ENCODE measurements at regions not wholly inside any gene's neighbourhood (a gene's known extent, or its start where the extent isn't known, plus 50 kb on each side); places are given as distances from the start of the nearest gene placed in this dataset.

DNA sequence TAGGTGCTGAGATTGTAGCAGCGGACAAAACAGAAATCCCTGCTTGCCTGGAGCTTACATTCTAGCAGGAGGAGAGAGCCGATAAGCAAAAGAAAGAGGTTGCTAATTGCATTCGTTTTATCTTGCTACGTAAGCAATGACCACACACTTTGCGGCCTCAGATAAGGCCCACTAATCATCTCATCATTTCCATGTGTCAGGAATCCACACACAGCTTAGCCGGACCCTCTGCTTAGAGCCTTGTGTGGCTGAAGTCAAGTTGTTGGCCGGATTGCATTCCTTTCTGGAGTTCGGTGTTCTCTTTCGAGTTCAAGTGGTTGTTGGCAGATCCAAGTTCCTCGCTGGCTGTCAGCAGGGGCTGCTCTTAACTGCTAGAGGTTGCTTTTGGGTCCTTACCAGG is 101.6 kb downstream of the CHST1 start (continued):
- TF ChIP-seq, protein P1, sequence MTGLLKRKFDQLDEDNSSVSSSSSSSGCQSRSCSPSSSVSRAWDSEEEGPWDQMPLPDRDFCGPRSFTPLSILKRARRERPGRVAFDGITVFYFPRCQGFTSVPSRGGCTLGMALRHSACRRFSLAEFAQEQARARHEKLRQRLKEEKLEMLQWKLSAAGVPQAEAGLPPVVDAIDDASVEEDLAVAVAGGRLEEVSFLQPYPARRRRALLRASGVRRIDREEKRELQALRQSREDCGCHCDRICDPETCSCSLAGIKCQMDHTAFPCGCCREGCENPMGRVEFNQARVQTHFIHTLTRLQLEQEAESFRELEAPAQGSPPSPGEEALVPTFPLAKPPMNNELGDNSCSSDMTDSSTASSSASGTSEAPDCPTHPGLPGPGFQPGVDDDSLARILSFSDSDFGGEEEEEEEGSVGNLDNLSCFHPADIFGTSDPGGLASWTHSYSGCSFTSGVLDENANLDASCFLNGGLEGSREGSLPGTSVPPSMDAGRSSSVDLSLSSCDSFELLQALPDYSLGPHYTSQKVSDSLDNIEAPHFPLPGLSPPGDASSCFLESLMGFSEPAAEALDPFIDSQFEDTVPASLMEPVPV (CRISPR knock-in tag; IDR thresholded peaks at IDR 0.05), result no peak
- TF ChIP-seq MAFK (conservative IDR thresholded peaks at IDR 0.05 in 1 of 2, IDR thresholded peaks at IDR 0.05 in 1 of 2; ENCODE audit: low read length in 2 of 2) (no peak), ZNF530 (CRISPR knock-in tag; IDR thresholded peaks at IDR 0.05; ENCODE audit: low read depth) (no peak), HMG20A (CRISPR knock-in tag; IDR thresholded peaks at IDR 0.05; ENCODE audit: borderline replicate concordance) (no peak), MAF1 (CRISPR knock-in tag; IDR thresholded peaks at IDR 0.05; ENCODE audit: borderline replicate concordance) (no peak), SMARCC2 (IDR thresholded peaks at IDR 0.05) (no peak)
- TF ChIP-seq, protein P2, sequence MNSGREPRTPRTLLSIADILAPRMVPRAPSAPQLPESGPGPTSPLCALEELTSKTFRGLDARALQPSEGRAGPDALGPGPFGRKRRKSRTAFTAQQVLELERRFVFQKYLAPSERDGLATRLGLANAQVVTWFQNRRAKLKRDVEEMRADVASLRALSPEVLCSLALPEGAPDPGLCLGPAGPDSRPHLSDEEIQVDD (CRISPR knock-in tag; IDR thresholded peaks at IDR 0.05; ENCODE audit: borderline replicate concordance), result no peak
- TF ChIP-seq, protein P3, sequence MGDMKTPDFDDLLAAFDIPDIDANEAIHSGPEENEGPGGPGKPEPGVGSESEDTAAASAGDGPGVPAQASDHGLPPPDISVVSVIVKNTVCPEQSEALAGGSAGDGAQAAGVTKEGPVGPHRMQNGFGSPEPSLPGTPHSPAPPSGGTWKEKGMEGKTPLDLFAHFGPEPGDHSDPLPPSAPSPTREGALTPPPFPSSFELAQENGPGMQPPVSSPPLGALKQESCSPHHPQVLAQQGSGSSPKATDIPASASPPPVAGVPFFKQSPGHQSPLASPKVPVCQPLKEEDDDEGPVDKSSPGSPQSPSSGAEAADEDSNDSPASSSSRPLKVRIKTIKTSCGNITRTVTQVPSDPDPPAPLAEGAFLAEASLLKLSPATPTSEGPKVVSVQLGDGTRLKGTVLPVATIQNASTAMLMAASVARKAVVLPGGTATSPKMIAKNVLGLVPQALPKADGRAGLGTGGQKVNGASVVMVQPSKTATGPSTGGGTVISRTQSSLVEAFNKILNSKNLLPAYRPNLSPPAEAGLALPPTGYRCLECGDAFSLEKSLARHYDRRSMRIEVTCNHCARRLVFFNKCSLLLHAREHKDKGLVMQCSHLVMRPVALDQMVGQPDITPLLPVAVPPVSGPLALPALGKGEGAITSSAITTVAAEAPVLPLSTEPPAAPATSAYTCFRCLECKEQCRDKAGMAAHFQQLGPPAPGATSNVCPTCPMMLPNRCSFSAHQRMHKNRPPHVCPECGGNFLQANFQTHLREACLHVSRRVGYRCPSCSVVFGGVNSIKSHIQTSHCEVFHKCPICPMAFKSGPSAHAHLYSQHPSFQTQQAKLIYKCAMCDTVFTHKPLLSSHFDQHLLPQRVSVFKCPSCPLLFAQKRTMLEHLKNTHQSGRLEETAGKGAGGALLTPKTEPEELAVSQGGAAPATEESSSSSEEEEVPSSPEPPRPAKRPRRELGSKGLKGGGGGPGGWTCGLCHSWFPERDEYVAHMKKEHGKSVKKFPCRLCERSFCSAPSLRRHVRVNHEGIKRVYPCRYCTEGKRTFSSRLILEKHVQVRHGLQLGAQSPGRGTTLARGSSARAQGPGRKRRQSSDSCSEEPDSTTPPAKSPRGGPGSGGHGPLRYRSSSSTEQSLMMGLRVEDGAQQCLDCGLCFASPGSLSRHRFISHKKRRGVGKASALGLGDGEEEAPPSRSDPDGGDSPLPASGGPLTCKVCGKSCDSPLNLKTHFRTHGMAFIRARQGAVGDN (CRISPR knock-in tag; IDR thresholded peaks at IDR 0.05), result no peak
- TF ChIP-seq, protein P4, sequence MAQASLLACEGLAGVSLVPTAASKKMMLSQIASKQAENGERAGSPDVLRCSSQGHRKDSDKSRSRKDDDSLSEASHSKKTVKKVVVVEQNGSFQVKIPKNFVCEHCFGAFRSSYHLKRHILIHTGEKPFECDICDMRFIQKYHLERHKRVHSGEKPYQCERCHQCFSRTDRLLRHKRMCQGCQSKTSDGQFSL (CRISPR knock-in tag; IDR thresholded peaks at IDR 0.05), result no peak
